Hepatocyte (in vitro differentiated cells): ENCODE measurements at regions not wholly inside any gene's neighbourhood (a gene's known extent, or its start where the extent isn't known, plus 50 kb on each side); places are given as distances from the start of the nearest gene placed in this dataset.

Experiments used
- EZH2 ChIP-seq: fragments of 200-600 bp; sonication (generic); IDR thresholded peaks from 2 replicates; pipeline ENCODE4 v1.6.1; 2016; ENCODE audit warnings: antibody characterized with exemption, mild to moderate bottlenecking, borderline replicate concordance
- EZH2phosphoT487 ChIP-seq: fragments of 200-600 bp; sonication (generic); IDR thresholded peaks from one replicate; pipeline ENCODE4 v1.6.1; 2018; ENCODE audit warnings: antibody characterized with exemption, mild to moderate bottlenecking, low read depth, moderate library complexity; ENCODE audit not compliant: unreplicated experiment, severe bottlenecking
- TF ChIP-seq, protein P1 (sequence below): fragments of 200-600 bp; sonication (generic); IDR thresholded peaks from 2 replicates; pipeline ENCODE4 v1.5.1; 2016; ENCODE audit warnings: antibody characterized with exemption, mild to moderate bottlenecking; ENCODE audit not compliant: poor library complexity

- TF ChIP-seq, protein P1, sequence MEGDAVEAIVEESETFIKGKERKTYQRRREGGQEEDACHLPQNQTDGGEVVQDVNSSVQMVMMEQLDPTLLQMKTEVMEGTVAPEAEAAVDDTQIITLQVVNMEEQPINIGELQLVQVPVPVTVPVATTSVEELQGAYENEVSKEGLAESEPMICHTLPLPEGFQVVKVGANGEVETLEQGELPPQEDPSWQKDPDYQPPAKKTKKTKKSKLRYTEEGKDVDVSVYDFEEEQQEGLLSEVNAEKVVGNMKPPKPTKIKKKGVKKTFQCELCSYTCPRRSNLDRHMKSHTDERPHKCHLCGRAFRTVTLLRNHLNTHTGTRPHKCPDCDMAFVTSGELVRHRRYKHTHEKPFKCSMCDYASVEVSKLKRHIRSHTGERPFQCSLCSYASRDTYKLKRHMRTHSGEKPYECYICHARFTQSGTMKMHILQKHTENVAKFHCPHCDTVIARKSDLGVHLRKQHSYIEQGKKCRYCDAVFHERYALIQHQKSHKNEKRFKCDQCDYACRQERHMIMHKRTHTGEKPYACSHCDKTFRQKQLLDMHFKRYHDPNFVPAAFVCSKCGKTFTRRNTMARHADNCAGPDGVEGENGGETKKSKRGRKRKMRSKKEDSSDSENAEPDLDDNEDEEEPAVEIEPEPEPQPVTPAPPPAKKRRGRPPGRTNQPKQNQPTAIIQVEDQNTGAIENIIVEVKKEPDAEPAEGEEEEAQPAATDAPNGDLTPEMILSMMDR: no peak
- no peak for TF ChIP-seq EZH2
- no peak for TF ChIP-seq EZH2phosphoT487
Measured at GRCh38 chr4:186424745-186425144, 130.6 kb downstream of the MTNR1A start.
